ENCODE measurements at regions not wholly inside any gene's neighbourhood (a gene's known extent, or its start where the extent isn't known, plus 50 kb on each side); places are given as distances from the start of the nearest gene placed in this dataset. TPM values are rescaled to one million over a fixed set of nuclear protein-coding genes. Genes with fewer than 3 reads are reported as not detected.

DNA sequence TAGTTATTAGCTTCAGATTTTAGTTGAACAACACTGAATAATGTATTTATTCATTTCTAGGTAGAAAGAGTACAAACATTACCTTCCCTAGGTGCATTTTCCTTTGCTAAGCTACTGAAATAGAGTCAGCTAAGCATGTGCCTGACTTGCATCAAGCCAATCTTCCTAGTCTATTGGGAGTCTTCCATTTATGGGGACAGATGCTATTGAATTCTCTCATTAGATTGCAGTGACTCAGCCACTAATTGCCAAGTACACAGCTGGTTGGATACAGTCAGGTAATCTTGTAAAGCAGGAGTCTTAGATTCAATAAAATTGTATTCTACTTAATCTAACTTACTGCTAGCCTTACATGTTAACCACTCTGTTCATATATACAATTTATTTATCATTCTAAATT is 55.2 kb upstream of the RPS13 start:
- intact Hi-C loops (cut with micrococcal nuclease; ENCODE audit: unreplicated experiment): no loop called here
- TF ChIP-seq, protein P1, sequence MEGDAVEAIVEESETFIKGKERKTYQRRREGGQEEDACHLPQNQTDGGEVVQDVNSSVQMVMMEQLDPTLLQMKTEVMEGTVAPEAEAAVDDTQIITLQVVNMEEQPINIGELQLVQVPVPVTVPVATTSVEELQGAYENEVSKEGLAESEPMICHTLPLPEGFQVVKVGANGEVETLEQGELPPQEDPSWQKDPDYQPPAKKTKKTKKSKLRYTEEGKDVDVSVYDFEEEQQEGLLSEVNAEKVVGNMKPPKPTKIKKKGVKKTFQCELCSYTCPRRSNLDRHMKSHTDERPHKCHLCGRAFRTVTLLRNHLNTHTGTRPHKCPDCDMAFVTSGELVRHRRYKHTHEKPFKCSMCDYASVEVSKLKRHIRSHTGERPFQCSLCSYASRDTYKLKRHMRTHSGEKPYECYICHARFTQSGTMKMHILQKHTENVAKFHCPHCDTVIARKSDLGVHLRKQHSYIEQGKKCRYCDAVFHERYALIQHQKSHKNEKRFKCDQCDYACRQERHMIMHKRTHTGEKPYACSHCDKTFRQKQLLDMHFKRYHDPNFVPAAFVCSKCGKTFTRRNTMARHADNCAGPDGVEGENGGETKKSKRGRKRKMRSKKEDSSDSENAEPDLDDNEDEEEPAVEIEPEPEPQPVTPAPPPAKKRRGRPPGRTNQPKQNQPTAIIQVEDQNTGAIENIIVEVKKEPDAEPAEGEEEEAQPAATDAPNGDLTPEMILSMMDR (conservative IDR thresholded peaks at IDR 0.05; ENCODE audit: low read length): no peak
- TF ChIP-seq EZH2phosphoT487 (IDR thresholded peaks at IDR 0.05; ENCODE audit: borderline replicate concordance, low read depth, low read length): no peak
- H2AFZ ChIP-seq (ENCODE audit: low read length): no peak overlapping the region
- BruUV-seq (replicated peaks): no TSS peak
- peaks cover 63% of the 10 kb centered on the region for H3K36me3 ChIP-seq (ENCODE audit: insufficient read depth, low read length)
- no peaks in the 10 kb centered on the region for H4K20me1 ChIP-seq (ENCODE audit: insufficient read depth, low read length)
- no peak overlapping the region for H3K4me3 ChIP-seq (ENCODE audit: low read depth, low read length, poor library complexity, severe bottlenecking)
- no peaks in the 10 kb centered on the region for H3K9me3 ChIP-seq (ENCODE audit: low read length)
- no peak overlapping the region for H3K27ac ChIP-seq (ENCODE audit: low read depth, low read length, poor library complexity, severe bottlenecking)
- no peaks in the 10 kb centered on the region for H3K9me2 ChIP-seq (ENCODE audit: insufficient read depth, low read length)
- POLR2A ChIA-PET: interaction anchor here (0.5 to 0.7 kb wide), 2 partner anchors 30 to 72 kb away, joined by 3 to 4 read pairs; no protein-coding TSS in a partner anchor
- no peak for DNase-seq (ENCODE audit: low spot score)
- no peaks in the 10 kb centered on the region for H3K4me1 ChIP-seq (ENCODE audit: insufficient read depth, low read length, poor library complexity, severe bottlenecking)
- H3K4me2 ChIP-seq (ENCODE audit: low read length): no peak overlapping the region
- no peaks in the 10 kb centered on the region for H3K79me2 ChIP-seq (ENCODE audit: insufficient read depth, low read depth, low read length)
- CTCF ChIA-PET (ENCODE audit: unreplicated experiment): no interaction called here

DNA sequence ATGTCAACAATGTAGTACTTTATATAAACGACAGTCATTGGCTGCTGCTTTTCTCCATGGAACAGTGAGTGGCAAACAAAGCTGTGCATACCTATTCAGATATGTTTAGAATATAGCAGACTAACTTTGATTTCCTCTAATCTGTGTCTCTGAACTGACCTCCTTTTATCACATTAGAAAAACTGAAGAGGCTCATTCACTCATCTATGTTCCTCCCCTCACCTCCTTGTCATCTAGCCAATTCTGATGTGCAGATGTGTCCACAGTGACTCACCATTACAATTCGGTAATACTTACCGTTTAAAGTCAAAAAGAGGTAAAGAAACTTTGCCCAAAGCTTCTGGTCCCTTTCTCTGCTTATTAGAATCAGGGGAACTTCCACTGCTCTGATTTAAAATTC is 51.5 kb upstream of the RPS13 start:
- CTCF ChIA-PET (ENCODE audit: unreplicated experiment): no interaction called here
- H4K20me1 ChIP-seq (ENCODE audit: insufficient read depth, low read length): no peaks in the 10 kb centered on the region
- peaks cover 68% of the 10 kb centered on the region for H3K36me3 ChIP-seq (ENCODE audit: insufficient read depth, low read length)
- no peaks in the 10 kb centered on the region for H3K9me2 ChIP-seq (ENCODE audit: insufficient read depth, low read length)
- no peak overlapping the region for H3K27ac ChIP-seq (ENCODE audit: low read depth, low read length, poor library complexity, severe bottlenecking)
- intact Hi-C loops (cut with micrococcal nuclease; ENCODE audit: unreplicated experiment): loop anchor here (5.0 kb wide), 1 partner anchor 37 kb away; no protein-coding TSS in a partner anchor
- H3K4me1 ChIP-seq (ENCODE audit: insufficient read depth, low read length, poor library complexity, severe bottlenecking): no peaks in the 10 kb centered on the region
- no peak overlapping the region for H3K4me2 ChIP-seq (ENCODE audit: low read length)
- no TSS peak for BruUV-seq (replicated peaks)
- H3K9me3 ChIP-seq (ENCODE audit: low read length): no peaks in the 10 kb centered on the region
- no peak overlapping the region for H2AFZ ChIP-seq (ENCODE audit: low read length)
- H3K79me2 ChIP-seq (ENCODE audit: insufficient read depth, low read depth, low read length): no peaks in the 10 kb centered on the region
- POLR2A ChIA-PET: interaction anchor here (0.6 kb wide), 1 partner anchor 79 kb away, joined by 3 read pairs; the partner anchor contains the start of gene PIK3C2A
- no peak overlapping the region for H3K4me3 ChIP-seq (ENCODE audit: low read depth, low read length, poor library complexity, severe bottlenecking)
- TF ChIP-seq, protein P1 (conservative IDR thresholded peaks at IDR 0.05; ENCODE audit: low read length): no peak
- TF ChIP-seq EZH2phosphoT487 (IDR thresholded peaks at IDR 0.05; ENCODE audit: borderline replicate concordance, low read depth, low read length): no peak
- no peak for DNase-seq (ENCODE audit: low spot score)

Small RNAs in the stretch of these regions (small RNA-seq; reads per million reads assigned to genes)
- gene AC126389.1: not detected

Data from OCI-LY7 (cell line).